ENCODE measurements at regions not wholly inside any gene's neighbourhood (a gene's known extent, or its start where the extent isn't known, plus 50 kb on each side); places are given as distances from the start of the nearest gene placed in this dataset.

DNA sequence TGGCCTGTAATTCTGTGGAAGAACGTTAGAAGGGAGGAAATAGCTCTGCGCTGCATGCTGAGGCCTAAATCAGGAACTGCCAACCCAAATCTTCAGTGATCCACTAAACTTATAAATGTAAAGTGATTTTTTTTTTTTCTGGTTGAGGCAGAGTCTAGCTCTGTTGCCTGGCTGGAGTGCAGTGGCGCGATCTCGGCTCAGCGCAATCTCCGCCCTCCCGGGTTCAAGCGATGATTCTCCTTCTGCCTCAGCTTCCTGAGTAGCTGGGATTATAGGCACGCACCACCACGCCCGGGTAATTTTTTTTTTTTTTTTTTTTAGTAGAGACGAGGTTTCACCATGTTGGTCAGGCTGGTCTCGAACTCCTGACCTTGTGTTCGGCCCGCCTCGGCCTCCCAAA, 717.4 kb upstream of the FAM174A start:
- H3K9me3 ChIP-seq, result no peaks in the 10 kb centered on the region
- intact Hi-C loops (cut with DNase I), result no loop called here
- DNase-seq (peak in 1 of 3 donors; percentile 29), ATAC-seq (no peak)
- H3K27ac ChIP-seq, result no peak overlapping the region
- no peak for TF ChIP-seq POLR2A (IDR thresholded peaks at IDR 0.05)
- TF ChIP-seq, protein P1, sequence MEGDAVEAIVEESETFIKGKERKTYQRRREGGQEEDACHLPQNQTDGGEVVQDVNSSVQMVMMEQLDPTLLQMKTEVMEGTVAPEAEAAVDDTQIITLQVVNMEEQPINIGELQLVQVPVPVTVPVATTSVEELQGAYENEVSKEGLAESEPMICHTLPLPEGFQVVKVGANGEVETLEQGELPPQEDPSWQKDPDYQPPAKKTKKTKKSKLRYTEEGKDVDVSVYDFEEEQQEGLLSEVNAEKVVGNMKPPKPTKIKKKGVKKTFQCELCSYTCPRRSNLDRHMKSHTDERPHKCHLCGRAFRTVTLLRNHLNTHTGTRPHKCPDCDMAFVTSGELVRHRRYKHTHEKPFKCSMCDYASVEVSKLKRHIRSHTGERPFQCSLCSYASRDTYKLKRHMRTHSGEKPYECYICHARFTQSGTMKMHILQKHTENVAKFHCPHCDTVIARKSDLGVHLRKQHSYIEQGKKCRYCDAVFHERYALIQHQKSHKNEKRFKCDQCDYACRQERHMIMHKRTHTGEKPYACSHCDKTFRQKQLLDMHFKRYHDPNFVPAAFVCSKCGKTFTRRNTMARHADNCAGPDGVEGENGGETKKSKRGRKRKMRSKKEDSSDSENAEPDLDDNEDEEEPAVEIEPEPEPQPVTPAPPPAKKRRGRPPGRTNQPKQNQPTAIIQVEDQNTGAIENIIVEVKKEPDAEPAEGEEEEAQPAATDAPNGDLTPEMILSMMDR (IDR thresholded peaks at IDR 0.05), result no peak
- no peak overlapping the region for H3K4me3 ChIP-seq
- H3K36me3 ChIP-seq, result no peaks in the 10 kb centered on the region
- H3K4me1 ChIP-seq, result no peaks in the 10 kb centered on the region
- 78% methylated on average over 16 of the region's 17 CpGs for WGBS (ENCODE audit: insufficient coverage, low coverage, low lambda C conversion rate, missing lambda C conversion rate)
- no peaks in the 10 kb centered on the region for H3K27me3 ChIP-seq

DNA sequence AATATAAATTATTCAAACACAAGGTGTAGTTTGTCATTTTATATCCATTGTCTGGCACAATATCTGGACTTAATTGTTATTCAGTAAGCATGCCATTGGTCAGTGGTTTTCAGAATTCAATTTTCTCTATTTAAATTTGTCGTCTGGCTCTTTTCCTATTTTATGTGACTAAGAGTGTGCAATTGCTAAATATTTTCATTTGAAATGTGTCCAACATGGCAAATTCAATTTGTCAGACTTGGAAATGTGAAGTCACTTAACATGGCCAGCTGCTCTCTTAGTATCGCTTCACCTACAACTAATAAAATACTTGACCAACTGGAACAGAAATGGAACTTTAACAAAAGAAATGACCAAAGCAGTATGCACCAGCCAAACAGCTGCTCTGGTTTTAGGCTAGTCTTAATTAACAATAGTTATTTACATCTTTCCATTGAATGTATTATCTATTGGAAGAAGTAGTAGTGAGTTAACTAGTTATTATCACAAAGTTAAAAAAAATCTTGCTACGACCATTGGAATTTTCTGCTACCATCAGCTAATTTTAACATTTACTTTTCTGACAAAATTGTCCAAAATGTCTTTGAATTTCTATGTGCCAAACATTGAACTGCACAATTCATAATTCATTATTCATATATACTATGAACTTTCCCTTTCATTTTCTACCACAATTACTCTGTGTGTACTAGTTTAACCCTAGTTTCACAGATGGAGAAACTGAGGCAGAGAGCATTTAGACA, 720.7 kb upstream of the FAM174A start:
- H3K27ac ChIP-seq, result no peak overlapping the region
- H3K4me1 ChIP-seq, result no peaks in the 10 kb centered on the region
- no peak overlapping the region for H3K4me3 ChIP-seq
- TF ChIP-seq POLR2A (IDR thresholded peaks at IDR 0.05), result no peak
- TF ChIP-seq, protein P1 (IDR thresholded peaks at IDR 0.05), result no peak
- no peaks in the 10 kb centered on the region for H3K27me3 ChIP-seq
- intact Hi-C loops (cut with DNase I), result no loop called here
- no peaks in the 10 kb centered on the region for H3K9me3 ChIP-seq
- 48% methylated on average over 3 of the region's 3 CpGs for WGBS (ENCODE audit: insufficient coverage, low coverage, low lambda C conversion rate, missing lambda C conversion rate)
- no peak for ATAC-seq
- no peaks in the 10 kb centered on the region for H3K36me3 ChIP-seq
- DNase-seq, result no peak

DNA sequence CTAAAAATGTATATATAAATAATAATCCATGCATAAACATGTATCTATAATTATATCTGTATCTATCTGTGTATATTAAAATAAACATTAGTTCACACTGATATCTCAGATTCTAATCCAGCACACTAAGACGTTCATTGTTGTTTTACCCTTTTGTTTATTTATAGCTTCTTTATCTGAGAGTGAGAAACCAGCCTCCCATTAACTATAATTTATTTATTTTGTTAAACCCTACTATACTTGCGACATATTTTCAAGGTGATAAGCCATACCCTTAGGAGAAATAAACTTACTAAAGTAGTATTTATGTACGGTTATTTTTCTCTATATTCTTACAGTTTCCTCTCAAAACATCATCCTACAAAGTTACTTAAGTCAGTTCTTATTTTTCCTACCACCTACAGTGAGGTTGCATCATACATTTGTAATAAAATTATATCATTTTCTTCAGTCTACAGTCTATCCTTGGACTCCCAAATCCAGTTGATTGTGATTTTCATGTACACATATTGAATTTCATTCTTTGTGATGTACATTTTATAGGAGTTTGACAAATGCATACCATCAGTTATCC, 726.4 kb upstream of the FAM174A start:
- Histone ChIP-seq H3K4me1 (no peaks in the 10 kb centered on the region), H3K36me3 (no peaks in the 10 kb centered on the region), H3K9me3 (no peaks in the 10 kb centered on the region), H3K27me3 (no peaks in the 10 kb centered on the region), H3K27ac (no peak overlapping the region), H3K4me3 (no peak overlapping the region)
- no peak for DNase-seq
- intact Hi-C loops (cut with DNase I), result no loop called here
- 58% methylated on average over 3 of the region's 3 CpGs for WGBS (ENCODE audit: insufficient coverage, low coverage, low lambda C conversion rate, missing lambda C conversion rate)
- no peak for ATAC-seq
- TF ChIP-seq POLR2A (IDR thresholded peaks at IDR 0.05), result no peak

DNA sequence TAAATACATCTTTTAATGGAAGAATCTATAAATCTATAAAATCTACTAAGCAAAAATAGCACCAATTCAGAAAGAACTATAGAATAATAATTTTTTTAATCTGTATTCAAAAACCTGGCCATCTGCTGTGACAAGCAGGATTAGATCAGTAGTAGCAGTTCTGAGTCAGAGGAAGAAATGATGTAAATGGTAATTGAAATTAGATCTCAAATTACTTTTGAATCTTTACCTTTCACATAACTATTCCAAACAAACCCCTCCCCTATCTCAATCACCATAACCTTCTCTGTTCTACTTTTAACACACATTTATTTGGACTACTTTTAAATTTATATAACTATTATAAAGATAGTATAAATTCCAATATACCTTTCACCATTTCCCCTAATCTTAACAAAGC, 727.8 kb upstream of the FAM174A start:
- H3K36me3 ChIP-seq, result no peaks in the 10 kb centered on the region
- TF ChIP-seq, protein P1 (IDR thresholded peaks at IDR 0.05), result no peak
- TF ChIP-seq POLR2A (IDR thresholded peaks at IDR 0.05), result no peak
- H3K9me3 ChIP-seq, result no peaks in the 10 kb centered on the region
- H3K4me3 ChIP-seq, result no peak overlapping the region
- H3K27me3 ChIP-seq, result no peaks in the 10 kb centered on the region
- ATAC-seq (no peak), DNase-seq (no peak)
- intact Hi-C loops (cut with DNase I), result no loop called here
- no peak overlapping the region for H3K27ac ChIP-seq
- no peaks in the 10 kb centered on the region for H3K4me1 ChIP-seq

DNA sequence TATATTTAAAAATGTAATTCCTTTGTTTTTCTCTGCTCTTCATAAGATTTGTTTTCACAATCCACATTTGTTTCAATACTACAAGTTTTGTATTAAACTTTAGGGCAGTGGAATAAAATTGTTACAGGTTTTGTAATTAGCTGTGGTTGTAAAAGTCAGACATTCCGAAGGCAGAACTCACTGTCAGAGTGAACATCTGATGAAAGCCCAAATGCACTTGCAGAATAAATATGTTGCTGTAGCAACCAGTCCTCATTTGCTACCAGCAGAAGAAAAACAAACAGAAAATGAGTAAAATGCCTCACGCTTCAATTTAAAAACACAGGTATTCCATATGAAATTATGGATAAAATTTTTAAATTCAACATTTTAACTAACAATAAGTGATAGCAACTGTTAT, 740.1 kb upstream of the FAM174A start:
- Histone ChIP-seq H3K4me1 (no peaks in the 10 kb centered on the region), H3K36me3 (no peaks in the 10 kb centered on the region), H3K27ac (no peak overlapping the region), H3K27me3 (peaks cover 0 to 2% of the 10 kb centered on the region in 2 donors), H3K9me3 (no peaks in the 10 kb centered on the region), H3K4me3 (no peak overlapping the region)
- ATAC-seq (no peak), DNase-seq (no peak)
- intact Hi-C loops (cut with DNase I), result no loop called here
- WGBS (ENCODE audit: insufficient coverage, low coverage, low lambda C conversion rate, missing lambda C conversion rate), result 52% methylated on average over 2 of the region's 2 CpGs
- no peak for TF ChIP-seq POLR2A (IDR thresholded peaks at IDR 0.05)
- TF ChIP-seq, protein P1 (IDR thresholded peaks at IDR 0.05), result no peak
